ENCODE measurements at regions not wholly inside any gene's neighbourhood (a gene's known extent, or its start where the extent isn't known, plus 50 kb on each side); places are given as distances from the start of the nearest gene placed in this dataset.

DNA sequence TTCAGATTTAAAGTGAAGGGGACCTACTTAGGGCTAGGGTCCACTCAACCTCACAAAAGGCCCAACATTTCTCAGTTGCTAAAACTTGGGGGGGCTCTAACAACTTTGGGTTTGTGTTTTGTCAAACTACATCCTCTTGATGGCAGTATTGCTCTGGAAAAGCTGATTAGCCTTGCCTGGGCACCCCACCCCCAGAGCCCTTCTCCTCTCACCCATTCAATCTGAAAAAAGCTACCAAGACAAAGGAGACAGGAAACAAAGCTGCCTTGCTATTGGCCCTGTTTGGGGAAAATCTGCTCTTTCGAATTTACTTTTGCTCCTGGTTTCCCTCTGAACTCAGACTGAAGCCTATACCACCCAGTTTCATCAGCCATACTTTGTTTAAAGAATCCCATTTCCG lies 195.2 kb upstream of the STK26 start:
- TF ChIP-seq, protein P1, sequence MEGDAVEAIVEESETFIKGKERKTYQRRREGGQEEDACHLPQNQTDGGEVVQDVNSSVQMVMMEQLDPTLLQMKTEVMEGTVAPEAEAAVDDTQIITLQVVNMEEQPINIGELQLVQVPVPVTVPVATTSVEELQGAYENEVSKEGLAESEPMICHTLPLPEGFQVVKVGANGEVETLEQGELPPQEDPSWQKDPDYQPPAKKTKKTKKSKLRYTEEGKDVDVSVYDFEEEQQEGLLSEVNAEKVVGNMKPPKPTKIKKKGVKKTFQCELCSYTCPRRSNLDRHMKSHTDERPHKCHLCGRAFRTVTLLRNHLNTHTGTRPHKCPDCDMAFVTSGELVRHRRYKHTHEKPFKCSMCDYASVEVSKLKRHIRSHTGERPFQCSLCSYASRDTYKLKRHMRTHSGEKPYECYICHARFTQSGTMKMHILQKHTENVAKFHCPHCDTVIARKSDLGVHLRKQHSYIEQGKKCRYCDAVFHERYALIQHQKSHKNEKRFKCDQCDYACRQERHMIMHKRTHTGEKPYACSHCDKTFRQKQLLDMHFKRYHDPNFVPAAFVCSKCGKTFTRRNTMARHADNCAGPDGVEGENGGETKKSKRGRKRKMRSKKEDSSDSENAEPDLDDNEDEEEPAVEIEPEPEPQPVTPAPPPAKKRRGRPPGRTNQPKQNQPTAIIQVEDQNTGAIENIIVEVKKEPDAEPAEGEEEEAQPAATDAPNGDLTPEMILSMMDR (conservative IDR thresholded peaks at IDR 0.05; ENCODE audit: low read depth, low read length) = peak; percentile 21
- no peak for DNase-seq (ENCODE audit: low read depth)
- no peak overlapping the region for H3K4me3 ChIP-seq (ENCODE audit: low read length)

DNA sequence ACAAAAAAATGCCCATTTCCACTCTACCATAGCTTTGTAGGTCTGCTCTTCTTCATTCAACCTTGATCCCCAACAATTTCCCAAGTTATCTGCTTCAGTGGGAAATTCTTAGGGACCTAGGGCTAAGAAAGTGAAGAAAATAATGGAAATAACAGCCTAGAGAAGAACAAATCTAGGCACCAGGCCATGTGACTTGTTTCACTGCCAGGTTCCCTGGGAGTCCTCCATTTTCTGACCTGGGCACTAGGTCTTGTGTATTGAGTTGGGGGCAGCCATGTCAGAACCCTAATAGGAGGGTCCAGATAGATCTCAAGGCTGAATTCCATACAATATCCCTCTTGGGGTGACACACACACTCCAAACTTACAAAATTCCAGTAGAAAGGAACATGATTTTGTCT lies 194.6 kb upstream of the STK26 start:
- TF ChIP-seq, protein P1 (conservative IDR thresholded peaks at IDR 0.05; ENCODE audit: low read depth, low read length) = no peak
- DNase-seq (ENCODE audit: low read depth) = no peak
- no peak overlapping the region for H3K4me3 ChIP-seq (ENCODE audit: low read length)

DNA sequence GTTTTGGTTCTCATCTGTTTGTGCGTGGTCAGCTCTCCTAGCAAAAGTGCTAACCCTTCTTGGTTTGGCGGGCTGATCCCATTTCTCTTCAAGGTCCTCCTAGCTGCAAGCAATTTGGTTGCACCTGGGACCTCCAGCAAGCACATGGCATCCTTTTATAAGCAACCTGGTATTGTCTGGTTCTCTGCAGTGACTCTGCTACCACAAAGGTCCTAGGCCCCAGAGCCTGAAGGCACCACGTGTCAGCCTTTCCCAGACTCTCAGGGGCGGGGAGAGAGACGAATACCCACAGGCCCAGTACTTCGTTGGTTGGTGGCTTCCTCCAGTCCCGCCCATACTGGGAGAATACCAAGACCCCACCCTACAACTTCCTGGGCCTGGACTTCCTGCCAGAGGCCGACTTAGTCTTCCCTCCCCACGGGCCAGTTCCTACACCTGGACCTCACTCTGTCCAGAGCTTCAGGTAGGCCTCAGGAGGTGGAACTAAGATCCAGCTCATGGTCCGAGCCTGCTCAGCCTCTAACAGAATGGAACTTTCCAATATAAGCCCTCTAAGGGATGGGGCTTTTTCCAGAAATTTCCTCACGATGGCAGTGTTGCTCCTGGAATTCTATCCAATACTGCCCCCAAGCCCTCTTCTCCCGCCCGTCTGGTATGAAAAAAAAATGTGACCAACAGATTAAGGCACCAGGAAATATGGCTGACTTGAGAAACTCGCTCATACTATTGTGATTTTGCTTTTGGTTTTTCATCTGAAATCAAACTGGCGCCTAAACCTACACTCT lies 192.5 kb upstream of the STK26 start:
- peak overlapping the region; percentile 28 for H3K4me3 ChIP-seq (ENCODE audit: low read length)
- peak; percentile 40 for DNase-seq (ENCODE audit: low read depth)
- TF ChIP-seq, protein P1 (conservative IDR thresholded peaks at IDR 0.05; ENCODE audit: low read depth, low read length) = peak; percentile 61

DNA sequence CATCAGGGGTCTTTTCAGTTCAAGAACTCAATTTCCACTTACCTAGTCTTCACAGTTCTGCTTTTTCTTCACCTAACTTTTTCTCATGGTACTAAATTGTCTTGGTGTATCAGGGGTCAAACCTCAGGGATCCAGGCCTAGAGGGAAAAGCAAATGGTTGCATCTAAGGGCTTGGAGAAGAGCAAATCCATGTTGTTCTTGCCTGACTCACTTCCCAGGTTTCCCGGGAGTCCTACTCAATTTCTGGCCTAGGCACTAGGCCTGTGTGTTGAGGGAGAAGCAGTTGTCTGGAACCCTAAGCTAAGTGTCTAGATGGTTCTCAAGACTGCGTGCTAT lies 191.9 kb upstream of the STK26 start:
- no peak overlapping the region for H3K4me3 ChIP-seq (ENCODE audit: low read length)
- DNase-seq (ENCODE audit: low read depth) = no peak
- TF ChIP-seq, protein P1 (conservative IDR thresholded peaks at IDR 0.05; ENCODE audit: low read depth, low read length) = no peak

DNA sequence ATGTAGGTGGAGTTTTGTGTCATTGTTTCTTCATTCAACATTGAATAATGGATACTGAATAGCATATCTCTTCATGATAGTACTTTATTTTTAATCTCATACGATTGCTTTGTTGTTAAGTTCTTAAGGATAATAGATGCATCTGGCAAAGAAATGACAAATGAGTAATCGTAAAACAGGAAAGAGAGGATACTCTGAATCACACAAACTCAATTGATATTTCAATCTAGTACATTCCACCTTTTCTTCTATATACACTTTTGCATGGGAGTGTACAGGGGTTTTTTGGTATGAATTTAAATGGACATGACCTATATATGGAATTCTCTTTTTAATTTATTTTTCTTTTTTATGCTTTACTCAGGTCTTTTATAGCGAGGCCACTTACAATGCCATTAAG lies 186.9 kb upstream of the STK26 start:
- TF ChIP-seq, protein P1 (conservative IDR thresholded peaks at IDR 0.05; ENCODE audit: low read depth, low read length) = no peak
- no peak overlapping the region for H3K4me3 ChIP-seq (ENCODE audit: low read length)
- DNase-seq (ENCODE audit: low read depth) = no peak

DNA sequence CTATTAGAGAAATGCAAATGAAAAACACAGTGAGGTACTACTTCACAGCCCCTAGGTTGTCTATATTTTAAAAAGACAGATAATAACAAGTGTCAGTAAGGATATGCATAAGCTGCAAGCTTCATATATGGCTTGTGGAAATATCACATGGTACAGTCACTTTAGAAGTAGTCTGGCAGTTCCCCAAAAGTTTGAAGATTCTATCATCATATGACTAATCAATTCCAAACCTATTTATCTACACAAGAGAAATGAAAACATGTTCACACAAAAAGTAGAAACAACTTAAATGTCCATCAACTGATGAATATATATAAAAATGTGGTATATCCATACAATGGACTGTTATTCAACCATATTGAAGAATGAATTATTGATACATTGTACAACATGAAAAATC lies 185.8 kb upstream of the STK26 start:
- TF ChIP-seq, protein P1 (conservative IDR thresholded peaks at IDR 0.05; ENCODE audit: low read depth, low read length) = no peak
- no peak for DNase-seq (ENCODE audit: low read depth)
- no peak overlapping the region for H3K4me3 ChIP-seq (ENCODE audit: low read length)

DNA sequence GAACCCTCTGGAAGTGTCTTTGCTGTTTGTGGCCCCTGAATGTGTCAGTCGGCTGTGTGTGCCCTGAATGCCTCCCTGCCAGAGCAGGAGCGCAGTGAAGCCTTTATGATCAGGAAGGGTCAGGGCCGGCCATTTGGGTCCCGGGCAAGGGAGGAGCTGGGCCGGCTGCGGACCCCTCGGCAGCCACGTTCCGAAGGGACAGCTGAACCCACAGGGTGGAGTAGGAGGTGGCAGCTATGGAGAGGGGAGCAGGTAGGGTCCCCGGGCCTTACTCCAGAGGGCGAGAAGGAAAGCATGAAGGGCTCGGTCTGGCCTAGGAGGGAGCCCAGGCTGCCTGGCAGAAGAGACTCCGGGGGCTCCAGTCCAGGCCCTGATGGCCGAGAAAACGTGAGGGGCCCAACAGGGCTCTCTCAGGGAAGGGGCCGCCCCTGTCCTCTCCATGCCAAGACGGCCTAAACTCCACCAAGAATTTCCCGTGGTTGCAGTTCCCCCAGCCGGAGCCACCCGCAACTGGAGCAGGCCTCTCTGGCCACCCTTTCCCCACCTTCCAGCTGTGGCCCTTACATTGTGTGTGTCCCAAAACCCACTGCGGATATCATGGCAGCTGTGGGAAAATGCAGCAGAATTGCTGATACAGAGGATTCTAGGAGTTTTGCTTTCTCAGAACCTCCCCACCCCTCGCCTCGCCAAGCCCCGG lies 182.2 kb upstream of the STK26 start:
- no peak overlapping the region for H3K4me3 ChIP-seq (ENCODE audit: low read length)
- DNase-seq (ENCODE audit: low read depth) = no peak
- TF ChIP-seq, protein P1 (conservative IDR thresholded peaks at IDR 0.05; ENCODE audit: low read depth, low read length) = no peak

Measured in retinal pigment epithelial cell (primary cell).